Neural cell (in vitro differentiated cells): ENCODE measurements at regions not wholly inside any gene's neighbourhood (a gene's known extent, or its start where the extent isn't known, plus 50 kb on each side); places are given as distances from the start of the nearest gene placed in this dataset.

Experiments used
- H2AFZ ChIP-seq: fragments of 200-600, 300-800 bp; sonication (generic), shearing (Covaris generic); 2 replicates; pipeline ENCODE4 v1.6.0; 2014; ENCODE audit warnings: low read depth, mild to moderate bottlenecking, antibody characterized with exemption, low read length, moderate library complexity
- H3F3A ChIP-seq: fragments of 200-600 bp; shearing (Covaris generic); 2 replicates; pipeline ENCODE4 v1.6.1; 2016; ENCODE audit warnings: mild to moderate bottlenecking, moderate library complexity, mixed read lengths, antibody characterized with exemption, low read length; ENCODE audit not compliant: insufficient read depth, poor library complexity, severe bottlenecking
- H3K27ac ChIP-seq: fragments of 200-600, 300-800 bp; sonication (generic), shearing (Covaris generic); 2 replicates; pipeline ENCODE4 v1.5.1; 2014; ENCODE audit warnings: mild to moderate bottlenecking, low read length, moderate library complexity
- H3K27me3 ChIP-seq: fragments of 300-800, 200-600 bp; sonication (generic), shearing (Covaris generic); 2 replicates; pipeline ENCODE4 v1.6.0; 2014; ENCODE audit warnings: mild to moderate bottlenecking, low read depth, low read length, moderate library complexity; ENCODE audit not compliant: insufficient read depth
- H3K36me3 ChIP-seq: fragments of 300-800, 200-600 bp; sonication (generic), shearing (Covaris generic); 2 replicates; pipeline ENCODE4 v1.5.1; 2014; ENCODE audit warnings: mild to moderate bottlenecking, antibody characterized with exemption, low read length, moderate library complexity; ENCODE audit not compliant: insufficient read depth
- H3K4me2 ChIP-seq: fragments of 300-800, 200-600 bp; sonication (generic), shearing (Covaris generic); 2 replicates; pipeline ENCODE4 v1.6.0; 2014; ENCODE audit warnings: mild to moderate bottlenecking, low read length
- H3K4me3 ChIP-seq: fragments of 300-800, 200-600 bp; sonication (generic), shearing (Covaris generic); 2 replicates; pipeline ENCODE4 v1.5.1; 2014; ENCODE audit warnings: mild to moderate bottlenecking, low read length, moderate library complexity
- H3K79me2 ChIP-seq: fragments of 200-600 bp; shearing (Covaris generic); replicated peaks from 2 replicates; pipeline ENCODE4 v1.6.0; 2014; ENCODE audit warnings: mild to moderate bottlenecking, low read length, moderate library complexity; ENCODE audit not compliant: insufficient read depth
- H3K9ac ChIP-seq: fragments of 300-800, 200-600 bp; sonication (generic), shearing (Covaris generic); 2 replicates; pipeline ENCODE4 v1.6.1; 2016; ENCODE audit warnings: mild to moderate bottlenecking, low read length, mixed read lengths
- H3K9me2 ChIP-seq: fragments of 200-600 bp; shearing (Covaris generic); 2 replicates; pipeline ENCODE4 v1.6.1; 2016; ENCODE audit warnings: mild to moderate bottlenecking, low read length, mixed read lengths; ENCODE audit not compliant: insufficient read depth
- H3K9me3 ChIP-seq: fragments of 200-600, 300-800 bp; sonication (generic), shearing (Covaris generic); 2 replicates; pipeline ENCODE4 v1.6.1; 2016; ENCODE audit warnings: mild to moderate bottlenecking, mixed run types, low read length, moderate library complexity, mixed read lengths
- H4K20me1 ChIP-seq: fragments of 200-600 bp; shearing (Covaris generic); 2 replicates; pipeline ENCODE4 v1.6.1; 2016; ENCODE audit warnings: mild to moderate bottlenecking, mixed run types; ENCODE audit not compliant: insufficient read depth
- CTCF ChIP-seq: fragments of 450-650 bp; IDR thresholded peaks from 2 replicates; pipeline ENCODE4 v1.5.1; 2014; ENCODE audit warnings: antibody characterized with exemption, mild to moderate bottlenecking, moderate library complexity; ENCODE audit not compliant: poor library complexity, severe bottlenecking
- EP300 ChIP-seq: fragments of 450-650 bp; conservative IDR thresholded peaks from 2 replicates; pipeline ENCODE4 v1.6.1; 2014; ENCODE audit warnings: antibody characterized with exemption, mild to moderate bottlenecking, moderate library complexity; ENCODE audit not compliant: poor library complexity, severe bottlenecking
- EZH2 ChIP-seq: fragments of 200-600, 300-800 bp; shearing (Covaris generic), sonication (generic); IDR thresholded peaks from 2 replicates; pipeline ENCODE4 v1.6.1; 2014; ENCODE audit warnings: antibody characterized with exemption, low read length, borderline replicate concordance, mild to moderate bottlenecking; ENCODE audit not compliant: insufficient read depth, poor library complexity, severe bottlenecking
- MXI1 ChIP-seq: fragments of 450-650 bp; conservative IDR thresholded peaks from 2 replicates; pipeline ENCODE4 v1.6.1; 2014; ENCODE audit warnings: antibody characterized with exemption, mild to moderate bottlenecking; ENCODE audit not compliant: poor library complexity, severe bottlenecking
- POLR2AphosphoS5 ChIP-seq: IDR thresholded peaks from 2 replicates; pipeline ENCODE4 v1.6.1; 2012
- RAD21 ChIP-seq: fragments of 450-650 bp; conservative IDR thresholded peaks from 2 replicates; pipeline ENCODE4 v1.6.1; 2014; ENCODE audit warnings: antibody characterized with exemption, mild to moderate bottlenecking, moderate library complexity
- REST ChIP-seq: IDR thresholded peaks from 2 replicates; pipeline ENCODE4 v1.6.1; 2012; ENCODE audit warnings: borderline replicate concordance
- SMC3 ChIP-seq: fragments of 450-650 bp; conservative IDR thresholded peaks from 2 replicates; pipeline ENCODE4 v1.6.1; 2014; ENCODE audit warnings: antibody characterized with exemption, mild to moderate bottlenecking, moderate library complexity; ENCODE audit not compliant: poor library complexity
- TAF1 ChIP-seq: IDR thresholded peaks from 2 replicates; pipeline ENCODE4 v1.6.1; 2012; ENCODE audit warnings: low read depth

DNA sequence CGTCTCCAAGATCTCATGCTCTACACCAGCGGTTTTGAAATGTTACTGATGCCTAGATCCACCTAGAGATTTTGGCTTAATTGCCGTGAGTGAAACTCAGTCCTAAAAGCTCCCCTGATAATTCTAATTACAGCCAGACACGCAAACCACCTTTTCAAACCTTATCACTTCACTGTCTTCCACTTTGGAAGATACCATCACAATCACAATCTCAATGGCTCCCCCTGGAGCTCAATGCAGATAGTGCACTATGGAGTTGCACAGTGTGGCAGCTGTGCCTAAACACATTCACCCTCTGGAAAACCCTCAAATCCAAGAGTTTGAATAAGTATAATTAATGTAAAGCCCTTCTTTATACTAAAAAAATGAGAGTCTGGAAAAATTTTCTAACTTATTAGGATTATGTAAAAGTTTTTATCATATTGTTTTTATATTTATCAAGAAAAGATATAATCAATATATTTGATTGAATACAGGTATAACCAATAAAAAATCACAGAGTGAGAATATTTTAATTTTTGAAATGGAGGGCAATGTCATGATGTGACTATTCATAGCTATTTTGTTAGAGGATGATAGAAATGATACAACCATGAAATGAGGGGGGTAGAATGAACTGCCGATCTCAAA, 102.9 kb upstream of the SLC8A1 start:
- H3K27me3 ChIP-seq = no peaks in the 10 kb centered on the region
- no peaks in the 10 kb centered on the region for H3K9me3 ChIP-seq
- no peaks in the 10 kb centered on the region for H4K20me1 ChIP-seq
- H3F3A ChIP-seq = no peaks in the 10 kb centered on the region
- no peak overlapping the region for H3K27ac ChIP-seq
- H3K9ac ChIP-seq = no peak overlapping the region
- TF ChIP-seq CTCF (peak; percentile 28), EZH2 (no peak)
- H2AFZ ChIP-seq = no peak overlapping the region
- no peak overlapping the region for H3K4me3 ChIP-seq
- H3K9me2 ChIP-seq = no peaks in the 10 kb centered on the region
- H3K79me2 ChIP-seq = no peaks in the 10 kb centered on the region
- H3K36me3 ChIP-seq = no peaks in the 10 kb centered on the region
- no peak overlapping the region for H3K4me2 ChIP-seq

DNA sequence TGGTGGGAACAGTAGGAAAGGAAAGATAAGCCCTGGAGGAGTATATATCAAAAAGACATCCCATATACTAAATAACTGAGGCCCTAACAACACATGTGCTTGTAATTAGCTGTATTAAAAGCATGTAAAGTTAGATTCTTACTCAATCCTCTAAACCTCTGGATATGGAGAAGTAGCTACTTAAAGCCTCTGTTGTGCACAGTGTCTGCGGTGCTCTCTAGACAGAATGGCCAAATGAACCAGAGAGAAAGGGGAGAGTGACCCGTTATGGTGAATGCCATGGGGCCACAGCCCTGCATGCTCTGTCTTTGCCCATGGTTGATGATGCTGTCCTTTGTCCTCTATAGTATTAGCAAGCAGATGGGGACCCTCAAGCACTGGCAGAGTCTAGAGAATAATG, 104.4 kb upstream of the SLC8A1 start:
- Histone ChIP-seq H4K20me1 (no peaks in the 10 kb centered on the region), H3K36me3 (no peaks in the 10 kb centered on the region), H3K4me3 (no peak overlapping the region), H3K4me2 (no peak overlapping the region), H3K79me2 (no peaks in the 10 kb centered on the region), H3K27ac (no peak overlapping the region), H3K9ac (no peak overlapping the region), H3K27me3 (no peaks in the 10 kb centered on the region), H3K9me2 (no peaks in the 10 kb centered on the region), H2AFZ (no peak overlapping the region), H3F3A (no peaks in the 10 kb centered on the region), H3K9me3 (no peaks in the 10 kb centered on the region)
- TF ChIP-seq POLR2AphosphoS5 = no peak
- no peak for TF ChIP-seq EP300
- TF ChIP-seq RAD21 = no peak
- TF ChIP-seq EZH2 = no peak
- TF ChIP-seq CTCF = no peak
- no peak for TF ChIP-seq MXI1
- no peak for TF ChIP-seq TAF1
- no peak for TF ChIP-seq SMC3
- TF ChIP-seq REST = no peak
